Parathyroid adenoma (tissue), 2 donors: ENCODE measurements at regions not wholly inside any gene's neighbourhood (a gene's known extent, or its start where the extent isn't known, plus 50 kb on each side); places are given as distances from the start of the nearest gene placed in this dataset.

ENCODE experiments used
- H2AFZ ChIP-seq: fragments of 300-600 bp; sonication (generic); one replicate; pipeline ENCODE4 v1.7.0; 2017; ENCODE audit warnings: antibody characterized with exemption, mild to moderate bottlenecking
- H3K27ac ChIP-seq: fragments of 300-600 bp; sonication (generic); one replicate; pipeline ENCODE4 v1.7.0; 2017
- H3K27me3 ChIP-seq: fragments of 300-600 bp; sonication (generic); one replicate; pipeline ENCODE4 v1.7.0; 2017; ENCODE audit warnings: low read length; ENCODE audit not compliant: control insufficient read depth, insufficient read depth
- H3K36me3 ChIP-seq: fragments of 300-600 bp; sonication (generic); one replicate; pipeline ENCODE4 v1.7.0; 2017; ENCODE audit warnings: low read length; ENCODE audit not compliant: control insufficient read depth, insufficient read depth
- H3K4me1 ChIP-seq: fragments of 300-600 bp; sonication (generic); one replicate; pipeline ENCODE4 v1.7.0; 2017; ENCODE audit warnings: control low read depth
- H3K4me2 ChIP-seq: fragments of 300-600 bp; sonication (generic); one replicate; pipeline ENCODE4 v1.7.0; 2017; ENCODE audit warnings: low read length
- H3K4me3 ChIP-seq: fragments of 300-600 bp; sonication (generic); one replicate; pipeline ENCODE4 v1.7.0; 2017; ENCODE audit warnings: low read depth, low read length
- H3K79me2 ChIP-seq: fragments of 300-600 bp; sonication (generic); one replicate; pipeline ENCODE4 v1.7.0; 2017; ENCODE audit warnings: control low read depth
- H3K9ac ChIP-seq: fragments of 300-600 bp; sonication (generic); one replicate; pipeline ENCODE4 v1.7.0; 2017; ENCODE audit warnings: mild to moderate bottlenecking
- H3K9me3 ChIP-seq: fragments of 300-600 bp; sonication (generic); one replicate; pipeline ENCODE4 v1.7.0; 2017; ENCODE audit warnings: low read length; ENCODE audit not compliant: control insufficient read depth
- CTCF ChIP-seq: fragments of 300-600 bp; sonication (generic); IDR thresholded peaks from one replicate; pipeline ENCODE4 v1.7.0; 2017; ENCODE audit warnings: antibody characterized with exemption, mild to moderate bottlenecking
- donor health status: primary hyperparathyroidism.

GRCh38 chr10:3723766-3724165 is 61.2 kb downstream of the KLF6 start:
- Histone ChIP-seq H3K4me3 (no peak overlapping the region), H3K27ac (no peak overlapping the region), H3K4me1 (no peaks in the 10 kb centered on the region), H3K9me3 (no peaks in the 10 kb centered on the region), H2AFZ (no peak overlapping the region), H3K79me2 (no peaks in the 10 kb centered on the region), H3K9ac (no peak overlapping the region), H3K4me2 (no peak overlapping the region), H3K27me3 (no peaks in the 10 kb centered on the region), H3K36me3 (no peaks in the 10 kb centered on the region)
- no peak for TF ChIP-seq CTCF

- H3K27me3 ChIP-seq = no peaks in the 10 kb centered on the region
- H3K9me3 ChIP-seq = no peaks in the 10 kb centered on the region
- no peak overlapping the region for H3K27ac ChIP-seq
- H3K4me1 ChIP-seq = peaks cover 6% of the 10 kb centered on the region
- H3K4me3 ChIP-seq = no peak overlapping the region
- no peak overlapping the region for H2AFZ ChIP-seq
- H3K4me2 ChIP-seq = no peak overlapping the region
- H3K36me3 ChIP-seq = no peaks in the 10 kb centered on the region
- H3K9ac ChIP-seq = no peak overlapping the region
- H3K79me2 ChIP-seq = no peaks in the 10 kb centered on the region
- TF ChIP-seq CTCF = no peak
These were observed 64.6 kb downstream of the KLF6 start for GRCh38 chr10:3720228-3721019.

GRCh38 chr10:3719024-3719843 is 65.8 kb downstream of the KLF6 start:
- Histone ChIP-seq H3K9me3 (no peaks in the 10 kb centered on the region), H3K4me3 (no peak overlapping the region), H3K36me3 (no peaks in the 10 kb centered on the region), H3K27ac (no peak overlapping the region), H3K79me2 (no peaks in the 10 kb centered on the region), H2AFZ (no peak overlapping the region), H3K27me3 (no peaks in the 10 kb centered on the region), H3K4me1 (peaks cover 6% of the 10 kb centered on the region), H3K9ac (no peak overlapping the region), H3K4me2 (no peak overlapping the region)
- TF ChIP-seq CTCF = no peak

GRCh38 chr10:3716093-3716492 is 68.9 kb downstream of the KLF6 start:
- Histone ChIP-seq H3K9ac (no peak overlapping the region), H3K4me3 (no peak overlapping the region), H3K79me2 (no peaks in the 10 kb centered on the region), H3K4me1 (peaks cover 6% of the 10 kb centered on the region), H3K9me3 (no peaks in the 10 kb centered on the region), H3K36me3 (no peaks in the 10 kb centered on the region), H2AFZ (no peak overlapping the region), H3K4me2 (no peak overlapping the region), H3K27me3 (no peaks in the 10 kb centered on the region), H3K27ac (no peak overlapping the region)
- TF ChIP-seq CTCF = no peak
